HG03442 (cell line): ENCODE measurements at regions not wholly inside any gene's neighbourhood (a gene's known extent, or its start where the extent isn't known, plus 50 kb on each side); places are given as distances from the start of the nearest gene placed in this dataset.

Experiments used
- ATAC-seq: cut with Tn5 transposase; IDR thresholded peaks from one replicate; pipeline ENCODE4 v1.9.1; 2021; ENCODE audit warnings: mild to moderate bottlenecking, moderate library complexity; ENCODE audit not compliant: unreplicated experiment

- no peak for ATAC-seq
These were observed 199.5 kb upstream of the NFE2L3 start for GRCh38 chr7:25952261-25953057.

GRCh38 chr7:25953859-25954258 is 198.1 kb upstream of the NFE2L3 start:
- ATAC-seq = no peak

DNA sequence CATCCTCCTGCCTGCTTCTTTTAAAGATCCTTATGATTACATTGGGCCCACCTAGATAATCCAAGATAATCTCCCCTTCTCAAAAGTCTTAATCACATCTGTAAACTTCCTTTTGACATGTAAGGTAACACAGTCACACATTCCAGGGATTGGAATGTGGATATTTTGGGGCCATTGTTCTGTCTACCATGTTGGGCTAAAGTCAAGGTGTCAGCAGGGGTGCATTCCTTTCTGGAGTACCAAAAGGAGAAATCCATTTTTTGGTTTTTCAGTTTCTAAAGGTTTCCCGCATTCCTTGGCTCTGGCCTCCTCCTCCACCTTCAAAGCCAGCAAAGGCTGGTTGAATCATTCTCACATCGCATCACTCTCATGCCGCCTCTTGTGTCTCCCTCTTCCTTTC is 197.6 kb upstream of the NFE2L3 start:
- no peak for ATAC-seq

- ATAC-seq = no peak
These were observed 192.7 kb upstream of the NFE2L3 start for GRCh38 chr7:25959168-25959734.

DNA sequence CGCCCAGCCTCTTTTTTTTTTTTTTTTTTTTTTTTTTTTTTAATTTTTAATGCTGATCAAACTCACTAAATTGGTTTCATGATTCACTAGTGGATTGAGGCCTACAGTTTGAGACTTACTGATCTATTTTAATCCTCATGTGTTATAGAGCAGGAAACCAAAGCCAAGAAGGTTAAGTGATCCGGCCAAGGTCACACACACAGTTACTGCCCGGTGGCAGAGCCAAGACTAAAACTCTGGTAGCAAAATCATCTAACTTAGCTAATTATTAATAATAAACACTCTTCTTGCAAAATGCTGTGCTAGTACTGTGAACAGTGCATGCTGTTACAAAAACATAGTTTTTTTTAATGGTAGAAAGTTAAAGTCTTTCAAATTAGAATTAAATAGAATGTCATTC is 188.3 kb upstream of the NFE2L3 start:
- no peak for ATAC-seq

DNA sequence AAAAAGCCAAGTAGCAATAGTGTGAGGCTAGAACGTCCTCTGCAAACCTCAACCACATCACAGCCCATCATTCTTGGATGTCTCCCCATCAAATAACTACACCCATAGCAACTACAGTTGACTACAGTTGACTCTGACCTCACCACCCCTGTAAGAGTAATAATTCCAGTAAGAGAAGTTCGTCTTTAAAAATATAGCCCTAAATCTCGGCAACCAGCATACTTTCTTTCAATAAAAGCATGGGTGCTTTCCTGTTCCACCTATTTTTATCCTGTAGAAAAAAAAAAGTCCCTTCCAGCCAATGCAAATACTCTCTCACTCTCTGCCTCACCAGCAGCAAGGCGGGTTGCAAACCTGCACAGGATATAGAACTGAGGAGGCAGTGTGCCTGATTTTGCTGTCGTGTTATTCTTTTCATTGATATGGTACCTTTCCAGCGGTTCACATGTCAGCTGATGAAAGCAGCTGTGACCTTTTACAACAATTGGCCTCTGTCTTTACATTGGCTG is 187.5 kb upstream of the NFE2L3 start:
- peak; percentile 36 for ATAC-seq

GRCh38 chr7:25965405-25966123 is 186.4 kb upstream of the NFE2L3 start:
- no peak for ATAC-seq

GRCh38 chr7:25966469-25966868 is 185.5 kb upstream of the NFE2L3 start:
- no peak for ATAC-seq

DNA sequence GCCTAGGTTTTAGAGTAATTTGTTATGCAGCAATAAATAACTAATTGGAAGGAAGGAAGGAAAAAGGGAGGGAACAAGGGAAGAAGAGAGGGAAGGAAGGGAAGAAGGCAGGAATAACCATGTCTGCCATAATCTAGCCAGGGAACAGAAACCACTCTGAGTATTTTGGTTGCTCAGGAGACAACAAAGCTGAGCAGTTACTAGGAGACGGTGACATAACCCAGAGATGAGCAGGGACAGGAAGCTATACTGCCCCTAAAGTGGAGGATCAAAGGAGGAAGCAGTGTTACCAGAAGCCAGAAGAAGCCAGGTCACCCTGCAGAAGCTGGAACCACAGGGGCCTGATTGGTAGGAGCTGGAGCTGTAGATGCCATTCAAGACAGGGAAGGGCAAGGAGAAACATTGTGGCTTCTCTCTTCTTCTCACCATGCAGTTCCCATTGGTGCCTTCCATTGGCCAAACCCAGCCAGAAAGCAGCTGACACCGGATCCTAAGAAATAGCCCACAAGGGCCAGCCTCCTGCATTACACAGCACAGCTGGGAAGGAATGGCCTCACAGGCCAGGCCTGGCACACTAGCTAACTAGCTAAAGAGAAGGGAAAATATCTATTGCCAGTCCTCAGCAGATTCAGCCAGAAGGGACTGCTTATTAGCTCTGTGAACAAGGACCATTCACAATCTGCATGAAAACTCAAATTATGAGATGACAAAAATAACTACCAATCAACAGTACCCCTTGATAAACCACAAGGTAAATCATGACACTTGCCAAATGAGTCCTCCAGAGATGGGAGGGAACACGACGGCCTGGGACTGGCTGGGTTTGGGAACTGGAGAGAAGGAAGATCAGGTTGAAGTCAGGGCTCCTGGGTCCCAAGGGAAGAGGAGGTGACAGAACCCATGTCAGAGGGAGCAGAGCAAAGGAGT is 184.5 kb upstream of the NFE2L3 start:
- ATAC-seq = peak; percentile 27

DNA sequence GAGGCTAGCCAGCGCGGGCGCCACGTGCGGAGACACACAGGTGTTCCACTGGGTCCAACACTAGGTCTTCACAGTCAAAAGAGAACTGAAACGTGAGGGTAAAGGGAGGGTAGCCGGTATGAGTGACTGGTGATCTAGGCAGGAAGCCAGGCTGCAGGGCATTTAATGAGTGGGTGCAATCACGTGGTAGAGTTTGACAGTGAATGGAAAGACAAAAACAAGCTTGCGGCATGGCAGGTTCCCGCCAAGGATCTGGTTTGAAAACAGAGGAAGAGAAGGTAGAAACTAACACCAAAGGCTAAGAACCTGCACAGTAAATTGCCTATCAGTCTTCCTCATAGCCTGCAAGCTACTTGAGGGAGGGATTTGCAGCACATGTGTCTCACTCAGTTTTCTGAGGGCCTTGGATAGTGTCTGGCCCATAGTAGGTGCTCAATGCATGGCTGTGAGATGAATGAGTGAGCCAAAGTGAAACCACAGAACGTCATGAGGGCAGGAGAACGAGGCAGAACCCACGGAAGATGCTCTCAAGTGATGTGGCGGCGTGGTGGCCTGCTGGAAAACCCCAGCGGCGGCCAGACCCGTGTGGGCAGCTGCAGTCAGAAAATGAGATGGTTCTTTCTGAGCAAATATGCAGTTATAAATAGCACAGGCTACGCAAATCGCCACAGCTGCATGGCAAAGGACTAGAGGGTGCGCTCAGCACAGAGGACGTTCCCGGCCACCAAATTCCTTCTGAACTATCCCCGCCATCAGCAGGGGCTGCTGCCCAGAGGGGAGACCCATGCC is 183.6 kb upstream of the NFE2L3 start:
- peak; percentile 63 for ATAC-seq

GRCh38 chr7:25970356-25970755 is 181.6 kb upstream of the NFE2L3 start:
- ATAC-seq = no peak

DNA sequence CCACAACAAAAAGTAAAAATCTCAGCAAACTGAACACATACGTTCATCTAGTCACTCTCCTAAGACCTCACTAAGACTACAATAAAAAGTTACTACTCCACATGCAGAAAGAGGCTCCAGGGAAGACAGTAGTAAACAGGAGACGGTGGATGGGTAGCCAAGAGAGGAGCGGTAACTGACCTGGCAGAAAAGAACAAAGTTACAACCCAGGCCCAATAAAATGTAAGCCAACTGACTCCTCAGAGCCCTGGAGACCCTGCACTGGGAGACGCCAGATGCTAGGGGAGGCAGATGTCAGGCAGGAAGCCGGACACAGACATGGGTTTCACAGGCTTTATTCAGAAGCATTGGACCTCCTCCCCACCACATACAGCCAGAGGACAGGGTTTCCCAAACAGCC is 181.1 kb upstream of the NFE2L3 start:
- ATAC-seq = no peak

- ATAC-seq = no peak
These were observed 175.4 kb upstream of the NFE2L3 start for GRCh38 chr7:25976630-25977029.

GRCh38 chr7:25978466-25978865 is 173.5 kb upstream of the NFE2L3 start:
- no peak for ATAC-seq

- no peak for ATAC-seq
These were observed 172.4 kb upstream of the NFE2L3 start for GRCh38 chr7:25979605-25980004.

DNA sequence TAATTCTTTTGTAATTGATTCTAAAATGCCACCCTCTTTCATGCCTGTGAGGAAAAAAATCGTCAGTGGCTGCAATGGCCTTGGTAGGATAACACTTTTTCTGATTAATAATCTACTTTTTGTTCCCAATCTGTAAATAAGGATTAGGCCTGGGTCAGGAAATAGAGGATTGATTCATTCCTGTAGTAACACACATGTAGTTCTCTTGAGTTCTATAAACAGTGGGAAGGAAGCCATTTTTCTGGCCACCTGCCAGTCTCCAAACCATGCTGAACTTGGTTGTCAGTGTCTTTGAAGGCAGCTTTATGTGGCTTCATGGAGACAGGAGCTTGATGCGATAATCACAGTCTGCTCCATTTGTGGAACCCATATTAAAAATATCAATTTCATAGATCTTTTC is 169.3 kb upstream of the NFE2L3 start:
- no peak for ATAC-seq

DNA sequence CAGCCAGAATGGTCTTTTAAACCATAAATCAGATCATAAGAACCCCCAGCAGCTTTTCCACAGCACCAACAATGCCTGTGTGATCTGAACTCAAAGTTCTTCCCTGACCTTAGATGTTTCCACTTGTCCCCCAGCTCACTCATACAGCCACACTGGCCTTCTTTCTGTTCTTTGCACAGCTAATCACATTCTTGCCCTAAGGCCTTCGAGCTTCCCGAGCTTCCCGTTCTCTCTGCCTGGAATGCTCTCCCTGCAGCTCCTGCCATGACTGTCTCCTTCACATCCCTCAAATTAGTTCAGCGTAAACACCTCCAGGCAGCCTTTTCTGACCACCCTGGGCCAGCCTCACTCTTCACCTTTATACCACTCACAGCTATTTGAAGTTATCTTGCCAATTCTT is 166.8 kb upstream of the NFE2L3 start:
- no peak for ATAC-seq

GRCh38 chr7:25988640-25989039 is 163.4 kb upstream of the NFE2L3 start:
- ATAC-seq = no peak

DNA sequence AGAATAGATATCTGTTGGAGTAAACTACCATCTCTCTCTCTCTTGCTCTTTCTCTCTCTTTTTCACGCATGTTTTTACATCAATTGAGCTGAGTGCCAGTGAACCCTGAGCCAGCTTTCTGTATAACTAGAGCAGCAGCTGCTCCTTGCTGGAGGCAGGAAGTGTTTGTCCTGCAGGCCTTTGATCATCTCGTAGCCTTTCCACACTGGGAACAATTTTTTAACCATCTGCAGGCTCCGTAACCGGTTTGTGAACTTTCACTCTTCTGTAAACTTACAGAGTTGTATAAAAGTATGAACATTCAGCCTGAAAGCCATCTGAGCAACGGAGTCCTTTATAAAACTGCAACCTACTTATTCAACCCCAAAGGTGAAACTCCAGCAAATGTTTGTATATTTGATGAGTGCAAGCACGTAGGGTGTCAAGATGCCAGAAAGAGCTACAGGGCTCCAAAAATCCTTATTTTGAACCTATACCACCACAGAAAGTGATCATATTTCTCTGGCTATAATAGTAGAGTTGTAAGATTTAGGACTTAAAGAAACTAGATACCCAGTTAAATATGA is 162.8 kb upstream of the NFE2L3 start:
- no peak for ATAC-seq
